Activated CD4-positive, alpha-beta T cell treated with anti-CD3 and anti-CD28 coated beads, Interleukin-2, amount 50 U/mL, for 16 hours (primary cell): ENCODE measurements at regions not wholly inside any gene's neighbourhood (a gene's known extent, or its start where the extent isn't known, plus 50 kb on each side); places are given as distances from the start of the nearest gene placed in this dataset.
"Not testable (repeated sequence)": the region's sequence is repeated elsewhere in the genome, so short reads cannot be mapped to it uniquely, and the experiment has no call there.

Source experiments
- DNase-seq: peaks from one replicate; pipeline ENCODE4 v3.0.0-alpha.2; 2020

DNA sequence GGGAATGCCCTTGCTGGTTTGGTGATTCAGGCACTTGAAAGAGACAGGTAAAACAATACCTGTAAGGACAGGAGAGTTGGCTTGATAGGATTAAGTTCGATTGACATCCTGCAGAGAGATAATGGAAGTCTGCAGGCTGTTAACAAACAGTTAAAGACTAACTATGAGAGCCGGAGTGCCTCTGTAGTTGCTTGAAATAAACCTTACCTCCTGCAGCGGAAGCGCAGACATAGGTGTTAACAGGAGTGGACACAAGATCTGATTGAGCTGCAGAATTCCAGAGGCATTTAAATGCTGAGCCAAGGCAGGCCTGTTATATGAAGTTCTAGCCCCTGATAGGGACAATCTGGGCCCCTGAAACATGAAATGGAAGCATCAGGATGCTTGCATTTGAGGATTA lies 416.7 kb upstream of the MAOA start:
- DNase-seq, result no peak

DNA sequence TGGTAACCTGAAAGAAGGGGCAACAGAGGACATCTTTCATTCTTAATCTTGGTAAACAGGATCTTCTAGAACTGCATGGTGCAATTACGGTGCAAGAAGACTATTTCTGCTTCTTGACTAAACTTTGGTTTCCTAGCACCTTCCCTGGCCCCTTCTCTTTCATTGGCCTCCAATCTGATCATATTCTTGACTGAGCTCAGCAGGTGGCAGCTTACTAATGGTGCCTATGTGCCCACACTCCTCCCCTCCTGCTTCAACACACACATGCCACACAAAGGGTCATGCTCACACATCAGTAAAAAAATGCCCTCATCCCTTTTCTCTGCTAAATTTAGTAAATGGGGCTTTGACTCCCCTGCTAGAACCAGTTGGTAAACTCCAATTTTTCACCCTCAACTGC lies 400.5 kb upstream of the MAOA start:
- DNase-seq, result no peak

DNA sequence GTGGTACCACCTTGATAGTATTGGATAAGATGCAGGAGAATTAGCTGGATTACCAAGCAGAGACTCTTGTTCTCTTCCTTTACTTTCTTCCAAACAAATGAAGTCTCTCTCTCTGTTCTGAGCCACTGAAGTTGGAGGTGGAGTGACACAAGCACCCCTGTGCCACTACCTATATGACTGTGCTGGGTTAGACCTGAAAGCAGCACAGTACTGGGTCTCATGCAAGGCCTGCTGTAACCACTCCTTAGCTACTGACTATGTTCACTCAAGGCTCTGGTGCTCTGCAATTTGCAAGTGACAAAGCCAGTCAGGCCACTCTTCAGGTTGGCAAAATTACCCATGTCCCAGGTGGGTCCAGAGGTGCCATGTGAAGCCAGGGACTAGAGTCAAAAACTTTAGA lies 389.6 kb upstream of the MAOA start:
- DNase-seq, result peak; percentile 4

DNA sequence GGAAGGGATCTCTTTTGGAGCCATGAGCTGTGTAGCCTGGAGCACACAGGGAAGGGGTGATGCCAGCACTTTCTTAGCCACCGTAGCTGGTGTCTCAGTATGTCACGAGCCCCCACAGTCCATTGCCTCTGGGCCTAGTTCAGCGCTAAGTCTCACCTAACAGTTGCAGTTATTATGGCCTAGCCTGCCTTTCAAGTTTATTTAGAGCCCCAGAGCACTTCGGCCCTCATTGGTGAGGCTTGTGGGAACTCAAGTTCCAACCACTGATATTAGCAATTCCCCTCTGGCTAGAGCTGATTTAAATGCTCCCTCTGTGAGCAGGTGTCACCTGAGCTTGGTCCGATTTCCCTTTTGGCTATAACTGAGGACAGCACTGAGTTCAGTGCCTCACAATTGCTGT lies 388.4 kb upstream of the MAOA start:
- no peak for DNase-seq

DNA sequence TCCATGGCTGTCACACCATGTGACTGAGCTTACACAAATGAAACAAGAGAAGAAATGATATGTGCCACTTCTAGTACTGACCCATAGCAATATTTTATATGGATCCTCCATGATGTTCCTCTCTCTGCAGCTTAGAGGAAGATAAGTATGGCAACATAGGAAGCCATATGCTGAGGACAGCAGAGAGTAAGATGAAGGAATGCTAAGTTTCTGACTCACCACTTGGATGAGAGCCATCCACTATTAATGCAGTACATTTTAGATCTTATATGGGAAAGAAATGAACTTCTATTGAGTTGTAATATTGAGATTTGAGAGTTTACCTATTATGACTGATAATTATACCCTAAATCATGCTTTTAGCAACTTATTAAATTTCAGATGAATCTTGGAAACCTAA lies 386.9 kb upstream of the MAOA start:
- DNase-seq, result no peak

DNA sequence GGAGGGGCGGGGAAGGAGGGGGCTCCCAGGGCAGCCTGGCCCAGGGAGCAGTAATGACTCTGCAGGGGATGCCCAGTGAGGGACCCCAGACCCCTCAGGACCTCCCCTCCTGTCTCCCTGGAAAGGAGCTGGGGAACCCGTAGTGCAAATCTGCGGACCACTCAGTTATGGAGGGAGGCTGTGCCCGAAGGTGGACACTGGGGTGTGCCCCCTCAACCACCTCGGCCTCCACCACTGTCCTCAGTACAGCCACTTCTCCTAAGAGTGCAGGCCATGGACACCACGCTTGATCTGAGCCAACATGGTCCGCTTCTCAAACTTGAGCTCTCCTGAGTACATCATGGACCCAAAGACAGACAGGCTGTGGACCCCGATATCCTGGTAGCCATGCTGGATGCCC lies 378.2 kb upstream of the MAOA start:
- DNase-seq, result no peak

DNA sequence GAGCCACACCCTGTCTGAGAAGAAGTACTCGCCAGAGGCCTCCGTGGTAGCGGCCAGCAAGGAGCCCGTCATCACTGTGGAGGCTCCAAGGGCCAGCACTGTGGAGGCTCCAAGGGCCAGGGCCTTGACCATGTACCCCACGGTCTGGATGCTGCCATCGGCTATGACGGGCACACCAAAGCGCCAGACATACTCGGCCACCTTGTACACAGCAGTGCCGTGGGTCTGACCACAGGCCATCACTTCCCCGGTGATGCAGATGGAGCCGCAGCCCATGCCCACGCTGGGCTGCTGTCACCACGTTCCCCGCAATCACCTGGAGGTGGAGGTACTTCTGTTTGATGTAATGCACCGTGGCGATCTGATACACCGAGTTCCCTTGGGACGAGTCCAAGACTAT lies 377.7 kb upstream of the MAOA start:
- no peak for DNase-seq

DNA sequence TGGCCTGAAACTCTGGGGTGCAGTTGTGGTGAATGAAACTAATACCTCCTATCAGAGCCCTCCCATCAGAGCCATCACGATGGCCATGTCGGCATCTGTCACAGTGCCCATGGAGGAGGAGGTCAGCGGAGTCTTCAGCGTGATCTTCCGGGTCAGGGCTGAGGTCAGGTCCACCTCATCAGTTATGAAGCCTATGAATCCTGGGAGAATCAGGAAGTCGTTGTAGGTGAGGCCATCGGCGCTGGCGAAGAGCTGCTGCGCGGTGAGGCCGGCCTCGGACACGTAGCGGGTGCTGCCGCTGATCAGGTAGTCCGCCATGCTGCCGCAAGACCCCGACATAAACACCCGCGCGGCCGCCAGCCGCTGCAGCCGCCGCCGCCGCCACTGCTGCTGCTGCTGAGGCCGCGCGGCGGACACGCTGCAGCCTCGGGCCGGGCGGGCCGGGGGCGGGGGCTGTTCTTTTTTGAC lies 376.7 kb upstream of the MAOA start:
- DNase-seq, result no peak

DNA sequence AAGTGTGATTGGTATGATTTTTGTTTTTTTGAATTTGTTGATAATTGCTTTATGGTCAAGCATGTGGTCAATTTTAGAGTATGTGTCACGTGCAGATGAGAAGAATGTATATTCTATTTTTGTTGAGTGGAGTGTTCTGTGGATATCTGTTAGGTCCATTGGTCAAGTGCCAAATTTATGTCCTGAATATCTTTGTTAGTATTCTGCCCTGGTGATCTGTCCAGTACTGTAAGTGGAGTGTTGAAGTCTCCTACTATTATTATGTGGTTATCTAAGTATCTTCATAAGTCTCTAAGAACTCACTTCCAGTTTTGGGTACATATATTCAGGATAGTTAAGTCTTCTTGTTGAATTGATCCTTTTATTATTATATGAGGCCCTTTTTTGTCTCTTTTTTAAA lies 372.9 kb upstream of the MAOA start:
- DNase-seq, result no peak

DNA sequence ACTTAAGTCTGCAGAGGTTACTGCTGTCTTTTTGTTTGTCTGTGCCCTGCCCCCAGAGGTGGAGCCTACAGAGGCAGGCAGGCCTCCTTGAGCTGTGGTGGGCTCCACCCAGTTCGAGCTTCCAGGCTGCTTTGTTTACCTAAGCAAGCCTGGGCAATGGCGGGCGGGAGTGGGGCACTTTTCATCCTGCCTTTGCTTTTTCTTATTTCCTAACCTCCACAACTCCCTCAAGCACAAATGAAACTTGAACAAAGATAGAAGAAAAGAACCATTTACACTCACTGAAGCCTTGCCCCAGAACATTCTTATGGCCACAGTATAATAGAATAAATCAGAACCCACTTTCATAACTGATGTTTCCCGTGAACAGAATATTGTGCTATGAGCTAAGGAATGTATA lies 344.5 kb upstream of the MAOA start:
- DNase-seq, result not testable (repeated sequence)

DNA sequence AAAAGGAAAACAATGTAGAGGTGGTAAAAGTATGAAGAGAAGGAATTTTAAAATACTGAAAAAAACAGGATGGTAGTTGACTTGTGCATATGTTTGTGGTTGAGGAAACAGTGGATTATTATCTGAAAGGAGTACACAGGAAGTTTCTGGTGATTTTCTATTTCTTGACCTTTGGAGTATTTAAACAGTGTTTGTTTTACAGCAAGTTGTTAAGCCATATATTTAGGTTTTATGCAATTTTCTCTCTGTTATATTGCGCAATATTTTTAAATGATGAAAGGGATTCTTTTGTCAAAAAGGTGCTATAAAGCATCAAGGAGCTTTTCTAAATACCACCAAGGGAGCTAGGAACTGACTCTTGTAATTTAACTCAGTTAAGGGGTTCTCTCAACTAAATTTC lies 343.1 kb upstream of the MAOA start:
- DNase-seq, result no peak

DNA sequence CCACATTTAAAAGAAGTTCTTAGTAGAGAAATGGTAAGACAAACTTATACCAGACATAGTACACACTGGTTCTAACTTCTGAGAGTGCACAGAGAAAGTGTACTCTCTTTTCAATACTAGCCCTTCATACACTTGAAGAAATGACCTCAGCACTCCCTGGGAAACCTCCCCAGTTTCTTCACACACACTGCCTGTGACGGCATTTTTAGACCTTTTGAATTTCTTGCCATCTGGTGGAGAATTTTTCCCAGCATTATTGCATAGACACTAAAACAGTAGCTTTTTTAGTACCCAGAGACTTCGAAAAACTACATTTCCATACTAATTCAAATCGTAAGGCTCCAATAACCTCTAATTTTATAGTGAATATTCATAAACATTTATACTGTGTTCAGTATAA lies 341.6 kb upstream of the MAOA start:
- no peak for DNase-seq

DNA sequence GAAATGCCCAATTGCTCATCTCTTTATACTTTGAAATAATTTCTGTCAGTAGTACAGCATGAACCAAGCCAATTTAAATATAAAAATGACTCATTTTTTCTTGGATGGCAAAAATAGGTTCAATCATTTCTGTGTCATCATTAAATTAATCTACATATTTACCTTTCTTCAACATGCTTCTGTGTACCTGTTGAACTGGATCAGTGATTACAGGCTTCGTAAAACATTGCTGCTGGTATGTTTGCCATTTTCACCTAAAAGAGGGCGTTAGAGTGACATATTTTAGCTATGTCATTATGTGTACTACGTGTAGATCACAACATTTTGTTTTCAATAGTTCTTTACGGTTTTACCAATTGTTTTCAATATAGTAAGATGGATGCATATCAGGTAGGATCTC lies 340.5 kb upstream of the MAOA start:
- no peak for DNase-seq

DNA sequence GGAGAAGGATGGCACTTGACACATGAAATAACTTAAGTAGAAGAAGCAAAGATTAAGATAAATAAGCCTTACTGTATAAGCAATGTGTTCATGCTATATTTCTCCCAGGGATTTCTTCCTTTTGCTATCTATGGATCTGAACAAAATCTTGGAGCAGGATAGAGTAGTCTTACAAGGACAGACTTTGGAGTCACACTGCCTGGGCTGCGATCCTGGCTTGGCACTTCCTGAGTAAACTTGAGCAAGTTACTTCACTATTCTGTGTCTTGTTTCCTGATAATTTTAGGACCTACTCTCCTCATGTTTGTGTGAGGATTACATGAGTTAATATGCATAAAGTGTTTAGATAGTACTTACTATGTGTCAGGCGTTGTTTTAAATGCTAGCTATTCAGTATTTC lies 340.0 kb upstream of the MAOA start:
- DNase-seq, result no peak

DNA sequence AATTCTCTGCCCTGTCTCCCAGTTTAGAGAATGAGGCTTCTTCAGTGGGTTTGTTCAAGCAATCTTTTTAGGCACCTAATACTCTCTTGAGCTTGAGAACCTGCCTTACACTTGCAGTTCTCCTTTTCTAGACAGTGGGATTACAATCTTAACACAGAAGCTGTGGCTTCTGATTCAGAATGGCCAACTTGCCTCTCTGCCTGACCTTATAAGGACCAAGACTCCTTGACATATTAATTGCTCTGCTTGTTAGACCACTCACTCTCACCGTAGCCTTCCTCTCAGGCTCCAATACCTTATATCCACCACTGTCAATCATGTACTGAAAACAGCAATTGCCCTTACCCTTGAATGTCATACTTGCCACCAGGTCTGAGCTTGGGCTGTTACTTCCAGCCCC lies 338.7 kb upstream of the MAOA start:
- no peak for DNase-seq

DNA sequence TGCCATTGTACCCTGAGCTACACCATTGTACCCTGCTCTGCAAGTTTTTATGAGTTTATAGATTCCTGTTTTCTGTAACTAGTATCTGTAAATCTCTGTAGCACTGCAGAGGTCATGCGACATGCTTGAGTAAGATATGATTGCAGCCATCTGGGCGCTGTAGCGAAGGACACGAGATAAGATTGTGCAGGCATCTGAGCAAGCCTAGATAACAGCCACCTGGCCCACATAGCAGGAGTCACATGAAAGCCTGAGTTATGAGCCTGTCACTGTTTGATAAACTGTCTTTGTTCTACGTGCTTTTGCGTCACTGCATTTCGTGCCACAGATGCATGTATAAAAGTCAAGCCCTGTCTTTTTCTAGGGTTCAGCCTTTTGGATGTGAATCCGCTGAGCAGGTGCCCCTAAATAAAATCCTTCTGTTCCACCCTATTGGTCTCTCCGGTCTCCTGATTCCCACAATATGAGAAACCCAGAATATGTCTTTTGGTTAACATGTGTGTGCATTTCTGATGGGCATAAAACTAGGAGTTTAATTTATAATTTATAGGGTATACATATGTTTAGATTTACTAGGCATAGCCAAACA lies 327.6 kb upstream of the MAOA start:
- DNase-seq, result no peak

DNA sequence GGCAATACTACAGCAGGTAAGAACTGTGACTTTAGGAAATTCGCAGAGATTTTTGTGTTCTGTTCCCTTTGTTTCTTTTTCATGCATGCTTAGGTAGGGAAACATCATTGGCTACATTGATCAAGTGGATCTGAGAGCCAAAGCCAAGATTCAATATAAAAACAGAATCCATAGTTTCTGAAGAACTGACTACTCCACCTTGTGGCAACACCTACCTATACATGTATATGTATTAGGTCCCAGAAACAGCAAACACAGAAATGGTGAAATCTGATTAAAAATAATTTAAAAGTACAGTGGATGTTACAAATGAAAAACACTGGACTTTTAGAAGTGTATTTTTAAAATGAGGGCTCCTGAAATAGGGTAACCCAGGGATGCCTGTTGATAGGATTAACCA lies 322.6 kb upstream of the MAOA start:
- no peak for DNase-seq

DNA sequence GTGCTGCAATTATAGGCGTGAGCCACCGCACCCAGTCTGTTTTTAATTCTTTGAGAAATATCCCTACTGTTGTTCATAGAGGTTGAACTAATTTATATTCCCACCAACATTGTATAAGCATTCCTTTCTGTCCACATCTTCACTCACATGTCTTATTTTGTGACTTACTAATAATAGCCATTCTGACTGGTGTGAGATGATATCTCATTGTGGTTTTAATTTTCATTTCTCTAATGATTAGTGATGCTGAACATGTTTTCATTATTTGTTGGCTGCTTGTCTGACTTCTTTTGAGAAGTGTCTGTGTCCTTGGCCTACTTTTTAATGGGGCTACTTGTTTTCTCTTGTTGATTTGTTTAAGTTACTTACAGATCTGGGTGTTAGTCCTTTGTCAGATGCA lies 310.9 kb upstream of the MAOA start:
- DNase-seq, result no peak

DNA sequence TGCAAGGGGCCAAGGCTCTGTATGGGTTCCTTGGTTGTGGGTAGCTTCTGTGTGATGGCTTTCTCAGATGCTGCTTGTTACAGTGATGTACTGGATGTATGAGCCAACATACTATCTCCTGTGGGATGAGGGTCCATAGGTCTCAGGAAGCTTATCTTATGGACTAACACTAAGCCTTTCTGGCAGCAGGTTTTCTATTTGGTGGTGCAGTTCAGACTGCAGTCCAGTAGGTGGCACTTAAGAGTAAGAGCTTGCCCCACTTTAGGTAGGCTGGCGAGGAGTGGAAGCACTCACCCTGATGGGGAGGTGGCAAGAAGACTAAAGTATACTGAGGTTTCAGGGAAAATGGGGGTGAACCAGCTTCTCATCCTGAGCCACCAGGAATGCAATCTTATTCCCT lies 306.7 kb upstream of the MAOA start:
- DNase-seq, result peak; percentile 50

DNA sequence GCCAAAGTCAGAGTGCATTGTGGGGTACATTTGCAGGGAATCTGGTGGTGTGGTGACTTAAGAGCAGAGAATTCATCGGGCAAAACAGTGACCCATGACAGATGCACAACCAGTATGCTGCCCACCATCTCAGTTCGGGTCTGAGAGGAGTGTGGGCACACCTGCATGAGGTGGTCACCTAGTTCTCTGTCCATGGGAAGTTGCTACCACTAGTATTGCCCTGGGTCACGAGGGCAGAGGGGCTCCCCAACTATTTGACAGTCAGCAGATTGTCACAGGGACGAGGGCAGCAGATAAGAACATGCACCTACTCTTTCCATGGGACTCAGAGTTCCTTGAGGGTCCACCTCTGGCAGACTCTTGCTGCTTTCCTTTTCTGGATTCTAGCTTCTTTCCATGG lies 305.2 kb upstream of the MAOA start:
- no peak for DNase-seq

DNA sequence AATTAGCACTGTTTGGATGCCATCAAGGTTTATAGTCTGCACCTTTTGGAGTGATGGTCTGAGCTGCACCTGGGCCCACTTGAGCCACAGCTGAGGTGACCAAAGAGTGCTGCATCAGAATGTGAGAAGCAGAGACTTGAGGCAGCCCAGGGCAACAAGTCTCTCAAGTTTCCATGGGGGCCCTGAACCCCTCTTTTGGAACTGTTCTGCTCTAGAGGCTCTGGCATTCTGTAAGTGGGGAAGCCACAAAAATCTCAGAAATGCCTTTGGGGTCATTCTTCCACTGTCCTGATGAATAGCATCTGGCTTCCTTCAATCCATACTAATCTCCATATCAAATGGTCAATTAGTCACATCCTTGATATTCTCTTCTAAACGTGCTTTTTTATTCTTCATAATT lies 298.4 kb upstream of the MAOA start:
- DNase-seq, result no peak

DNA sequence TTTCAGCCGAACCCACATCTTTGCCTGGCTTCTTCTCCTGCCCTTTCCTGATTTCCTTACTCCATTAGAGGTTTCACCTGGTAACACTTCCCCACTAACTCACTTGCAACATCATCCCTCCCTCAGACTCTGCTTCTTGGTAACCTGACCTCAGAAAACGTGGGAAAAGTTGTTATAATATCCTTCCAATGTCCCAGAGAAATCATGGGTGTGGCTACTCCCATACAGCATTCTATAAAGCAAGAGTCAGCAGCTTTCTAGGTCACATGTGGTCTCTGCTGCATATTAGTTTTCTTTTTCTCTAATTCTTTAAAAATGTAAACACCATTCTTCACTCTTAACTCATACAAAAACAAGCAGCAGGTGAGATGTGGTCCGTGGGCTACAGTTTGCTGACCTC lies 283.1 kb upstream of the MAOA start:
- DNase-seq, result no peak

DNA sequence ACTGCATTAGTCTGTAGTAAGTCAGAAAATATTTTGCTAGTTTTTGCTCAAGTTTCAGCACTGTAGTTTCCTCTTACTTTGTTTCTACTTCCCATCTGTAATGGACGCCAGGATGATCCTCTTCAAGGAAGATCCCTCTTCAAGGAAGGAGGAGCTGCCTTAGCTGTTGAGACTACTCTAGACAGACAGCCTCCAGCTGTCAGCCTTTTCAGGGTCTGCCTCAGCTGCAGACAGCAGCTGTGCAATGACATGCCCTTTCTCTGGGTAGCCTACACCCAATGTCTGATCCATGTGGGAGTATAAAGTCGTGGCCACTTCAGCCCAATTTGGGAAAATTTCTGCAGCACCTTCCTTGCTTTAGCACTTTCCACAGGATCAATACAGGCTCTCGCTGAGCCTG lies 281.0 kb upstream of the MAOA start:
- DNase-seq, result no peak

DNA sequence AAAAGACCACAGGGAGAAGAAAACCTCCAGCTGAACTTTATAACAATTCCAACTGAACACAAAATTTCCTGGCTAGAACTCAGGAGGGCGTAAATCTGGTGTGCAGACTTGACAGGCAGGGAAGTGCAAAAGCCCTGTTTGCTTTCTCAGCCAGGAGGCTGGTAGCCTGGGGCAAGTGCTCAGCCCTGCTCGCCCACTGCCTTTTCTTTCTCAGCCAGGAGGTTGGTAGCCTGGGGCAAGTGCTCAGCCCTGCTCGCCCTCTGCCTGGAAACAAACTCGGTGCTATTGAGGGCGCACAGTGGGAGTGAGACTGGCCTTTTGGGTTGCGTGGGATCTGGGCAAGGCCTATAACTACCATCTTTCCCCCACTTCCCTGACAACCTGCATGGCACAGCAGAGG lies 275.4 kb upstream of the MAOA start:
- DNase-seq, result no peak

DNA sequence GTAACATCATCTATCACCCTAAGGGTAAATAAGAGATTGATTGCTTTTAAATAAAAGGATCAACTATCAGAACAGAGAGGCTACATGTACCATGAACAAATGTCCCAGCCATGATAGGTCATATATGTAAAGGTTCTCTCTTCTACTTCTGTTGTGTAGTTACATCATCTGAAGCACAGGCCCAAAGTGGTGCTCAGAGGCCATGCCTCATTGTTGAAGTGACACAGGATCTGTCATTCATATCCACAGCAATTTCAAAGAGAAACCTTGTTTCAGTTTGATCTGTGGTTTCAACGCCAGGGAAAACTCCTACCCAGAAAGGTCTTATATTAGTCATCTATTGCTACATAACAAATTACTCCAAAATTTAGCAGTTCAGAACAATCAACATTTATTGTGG lies 269.2 kb upstream of the MAOA start:
- DNase-seq, result peak; percentile 15

DNA sequence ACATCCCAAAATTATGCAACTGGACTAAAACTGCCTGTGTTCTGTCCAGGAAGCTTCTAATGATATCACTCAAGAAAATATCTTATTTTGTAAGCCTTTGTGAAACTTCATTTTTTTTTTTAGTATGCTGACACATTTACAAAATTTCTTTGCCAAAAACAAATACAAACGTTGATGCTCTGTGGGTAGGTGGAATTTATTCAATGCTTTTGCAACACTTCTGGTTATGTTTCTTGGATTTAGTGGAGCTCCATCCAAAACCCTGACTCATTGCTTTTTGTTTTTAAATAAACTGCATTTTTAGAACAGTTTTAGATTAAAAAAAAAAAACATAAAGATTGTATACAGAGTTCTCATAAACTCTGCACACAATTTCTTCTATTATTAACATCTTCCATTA lies 250.9 kb upstream of the MAOA start:
- DNase-seq, result no peak
